ENCODE measurements at regions not wholly inside any gene's neighbourhood (a gene's known extent, or its start where the extent isn't known, plus 50 kb on each side); places are given as distances from the start of the nearest gene placed in this dataset.

DNA sequence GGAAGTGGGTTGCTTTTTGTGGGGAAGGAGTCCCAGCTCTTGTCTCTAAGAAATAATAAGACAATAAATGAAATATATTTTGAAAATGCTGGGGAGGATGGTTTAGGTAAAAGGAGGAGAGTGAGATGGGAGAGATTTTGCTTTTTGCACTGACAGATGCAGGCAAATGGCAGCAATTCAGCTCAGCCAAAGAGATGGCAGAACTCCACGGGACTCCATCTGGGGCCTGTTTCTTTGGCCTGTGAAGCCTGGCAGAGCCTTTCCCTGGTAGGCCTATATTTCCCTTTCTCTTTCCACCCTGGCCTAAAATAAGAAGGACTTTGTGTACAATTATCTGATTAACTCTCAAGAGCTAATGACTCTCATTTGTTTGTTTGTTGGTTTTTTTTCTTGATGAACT lies 1525.1 kb downstream of the CDH11 start:
- no peaks in the 10 kb centered on the region for H3K4me1 Mint-ChIP-seq
- no peak overlapping the region for H3K27ac Mint-ChIP-seq
- H3K27me3 Mint-ChIP-seq (ENCODE audit: low read depth): no peaks in the 10 kb centered on the region
- no peaks in the 10 kb centered on the region for H3K9me3 Mint-ChIP-seq
- H3K4me3 Mint-ChIP-seq: no peak overlapping the region
- no peaks in the 10 kb centered on the region for H3K36me3 Mint-ChIP-seq (ENCODE audit: low read depth)
- TF ChIP-seq, protein P1, sequence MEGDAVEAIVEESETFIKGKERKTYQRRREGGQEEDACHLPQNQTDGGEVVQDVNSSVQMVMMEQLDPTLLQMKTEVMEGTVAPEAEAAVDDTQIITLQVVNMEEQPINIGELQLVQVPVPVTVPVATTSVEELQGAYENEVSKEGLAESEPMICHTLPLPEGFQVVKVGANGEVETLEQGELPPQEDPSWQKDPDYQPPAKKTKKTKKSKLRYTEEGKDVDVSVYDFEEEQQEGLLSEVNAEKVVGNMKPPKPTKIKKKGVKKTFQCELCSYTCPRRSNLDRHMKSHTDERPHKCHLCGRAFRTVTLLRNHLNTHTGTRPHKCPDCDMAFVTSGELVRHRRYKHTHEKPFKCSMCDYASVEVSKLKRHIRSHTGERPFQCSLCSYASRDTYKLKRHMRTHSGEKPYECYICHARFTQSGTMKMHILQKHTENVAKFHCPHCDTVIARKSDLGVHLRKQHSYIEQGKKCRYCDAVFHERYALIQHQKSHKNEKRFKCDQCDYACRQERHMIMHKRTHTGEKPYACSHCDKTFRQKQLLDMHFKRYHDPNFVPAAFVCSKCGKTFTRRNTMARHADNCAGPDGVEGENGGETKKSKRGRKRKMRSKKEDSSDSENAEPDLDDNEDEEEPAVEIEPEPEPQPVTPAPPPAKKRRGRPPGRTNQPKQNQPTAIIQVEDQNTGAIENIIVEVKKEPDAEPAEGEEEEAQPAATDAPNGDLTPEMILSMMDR (IDR thresholded peaks at IDR 0.05; ENCODE audit: unreplicated experiment in 3 of 3): no peak

DNA sequence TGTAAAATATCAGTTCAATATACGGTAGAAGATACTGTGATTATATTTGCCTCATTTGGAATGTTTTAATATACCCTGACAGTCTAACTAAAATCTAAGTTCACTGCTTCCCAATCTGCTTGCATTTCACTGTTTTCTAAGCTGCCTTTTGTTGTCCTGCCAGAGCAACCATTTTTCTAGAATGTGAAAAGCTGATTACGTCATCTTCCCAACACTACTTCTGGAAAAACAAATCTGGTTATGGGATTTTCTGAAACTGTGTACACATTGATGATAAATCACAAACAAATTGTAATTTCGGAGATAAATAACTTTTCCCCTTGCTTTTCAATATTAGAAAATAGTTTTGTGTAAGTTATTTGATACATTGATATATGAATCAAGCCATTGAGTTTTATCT lies 1529.0 kb downstream of the CDH11 start:
- H3K4me1 Mint-ChIP-seq: no peaks in the 10 kb centered on the region
- no peaks in the 10 kb centered on the region for H3K36me3 Mint-ChIP-seq (ENCODE audit: low read depth)
- H3K27ac Mint-ChIP-seq: no peak overlapping the region
- no peak overlapping the region for H3K4me3 Mint-ChIP-seq
- H3K27me3 Mint-ChIP-seq (ENCODE audit: low read depth): no peaks in the 10 kb centered on the region
- TF ChIP-seq, protein P1 (IDR thresholded peaks at IDR 0.05; ENCODE audit: unreplicated experiment in 3 of 3): no peak
- H3K9me3 Mint-ChIP-seq: no peaks in the 10 kb centered on the region

DNA sequence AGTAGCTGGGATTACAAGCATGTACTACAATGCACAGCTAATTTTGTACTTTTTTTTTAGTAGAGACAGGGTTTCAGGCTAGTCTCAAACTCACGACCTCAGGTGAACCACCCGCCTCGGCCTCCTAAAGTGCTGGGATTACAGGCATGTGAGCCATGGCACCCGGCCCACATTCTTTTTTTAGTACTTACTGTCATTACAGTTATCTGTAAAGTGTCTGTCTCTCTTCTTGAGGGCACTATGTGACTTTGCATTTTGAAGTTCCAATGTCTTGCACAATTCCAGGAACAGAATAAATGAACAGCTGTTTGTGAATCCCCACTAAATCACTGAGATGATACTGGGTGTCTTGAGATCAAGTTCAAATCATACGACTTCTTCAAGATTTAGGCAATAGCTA lies 1540.3 kb downstream of the CDH11 start:
- Mint-ChIP-seq H3K4me3 (no peak overlapping the region), H3K4me1 (no peaks in the 10 kb centered on the region), H3K27me3 (ENCODE audit: low read depth) (no peaks in the 10 kb centered on the region), H3K27ac (no peak overlapping the region), H3K36me3 (ENCODE audit: low read depth) (no peaks in the 10 kb centered on the region), H3K9me3 (no peaks in the 10 kb centered on the region)
- TF ChIP-seq, protein P1 (IDR thresholded peaks at IDR 0.05; ENCODE audit: unreplicated experiment in 3 of 3): no peak

DNA sequence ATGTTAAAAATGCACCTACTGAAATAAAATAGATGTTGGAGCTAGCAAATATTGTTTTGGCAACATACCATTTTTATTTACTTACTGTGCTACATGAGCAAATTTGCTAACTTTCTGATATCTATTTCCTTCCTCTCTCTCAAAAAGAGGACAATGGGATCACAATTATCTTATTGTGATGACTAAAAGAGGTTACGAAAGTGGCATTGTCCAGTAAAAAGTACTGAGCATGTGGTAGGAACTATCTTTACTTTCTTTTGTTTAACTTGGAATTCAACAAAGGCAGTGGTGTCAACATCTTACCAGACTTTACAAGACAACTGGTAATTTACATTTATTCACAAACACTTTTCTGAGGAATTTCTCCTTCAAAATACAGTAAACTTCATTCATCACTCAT lies 1542.6 kb upstream of the CDH8 start:
- Mint-ChIP-seq H3K4me1 (no peaks in the 10 kb centered on the region), H3K4me3 (no peak overlapping the region), H3K9me3 (no peaks in the 10 kb centered on the region), H3K27ac (no peak overlapping the region), H3K36me3 (ENCODE audit: low read depth) (no peaks in the 10 kb centered on the region), H3K27me3 (ENCODE audit: low read depth) (no peaks in the 10 kb centered on the region)
- TF ChIP-seq, protein P1 (IDR thresholded peaks at IDR 0.05; ENCODE audit: unreplicated experiment in 3 of 3): no peak

DNA sequence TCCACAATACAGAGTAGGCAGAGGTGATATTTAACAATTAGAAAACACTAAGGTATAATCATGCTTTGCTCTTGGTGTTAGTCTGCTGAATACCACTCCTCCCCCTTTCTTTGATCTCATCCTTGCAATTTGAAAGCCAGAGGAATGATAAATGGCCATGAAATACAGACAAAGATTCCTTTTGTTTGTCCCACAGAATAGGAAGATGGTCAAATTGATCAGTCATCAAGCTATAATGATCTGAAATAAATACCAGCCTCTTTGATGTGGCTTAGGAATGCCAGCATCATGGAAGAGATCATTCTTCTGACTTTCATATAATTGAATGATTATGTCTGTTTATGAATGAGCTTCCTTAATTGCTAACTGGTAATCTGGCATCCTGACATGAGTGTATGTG lies 1541.7 kb upstream of the CDH8 start:
- Mint-ChIP-seq H3K36me3 (ENCODE audit: low read depth) (no peaks in the 10 kb centered on the region), H3K4me1 (no peaks in the 10 kb centered on the region), H3K9me3 (no peaks in the 10 kb centered on the region), H3K27ac (no peak overlapping the region), H3K4me3 (no peak overlapping the region), H3K27me3 (ENCODE audit: low read depth) (no peaks in the 10 kb centered on the region)
- TF ChIP-seq, protein P1 (IDR thresholded peaks at IDR 0.05; ENCODE audit: unreplicated experiment in 3 of 3): no peak

DNA sequence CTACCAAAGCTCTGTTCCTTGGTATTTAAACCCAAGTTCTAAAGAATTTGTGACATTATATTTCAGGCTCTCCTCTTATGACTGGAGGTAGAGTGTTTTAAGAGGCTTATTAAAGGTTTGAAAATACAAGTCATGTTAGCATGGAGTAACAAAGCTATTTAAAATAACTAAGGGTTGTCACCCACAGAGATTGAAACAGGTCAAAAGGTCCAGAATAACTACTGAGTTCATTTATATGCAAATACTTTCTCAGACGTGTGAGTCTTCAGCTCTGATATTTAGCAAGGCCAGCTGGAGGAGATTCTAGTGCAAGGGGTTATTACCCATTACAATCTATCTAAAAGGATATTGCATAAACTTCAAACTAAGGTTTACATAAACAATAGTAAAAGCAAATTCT lies 1538.8 kb upstream of the CDH8 start:
- H3K4me1 Mint-ChIP-seq: no peaks in the 10 kb centered on the region
- no peak overlapping the region for H3K4me3 Mint-ChIP-seq
- H3K27ac Mint-ChIP-seq: no peak overlapping the region

More for the DNA sequence above, 1538.8 kb upstream of the CDH8 start:
- TF ChIP-seq, protein P1 (IDR thresholded peaks at IDR 0.05; ENCODE audit: unreplicated experiment in 3 of 3): no peak
- Mint-ChIP-seq H3K36me3 (ENCODE audit: low read depth) (no peaks in the 10 kb centered on the region), H3K27me3 (ENCODE audit: low read depth) (no peaks in the 10 kb centered on the region), H3K9me3 (no peaks in the 10 kb centered on the region)

All from nephron (organoid).